GM21360 (cell line): ENCODE measurements at regions not wholly inside any gene's neighbourhood (a gene's known extent, or its start where the extent isn't known, plus 50 kb on each side); places are given as distances from the start of the nearest gene placed in this dataset.
"Not testable (repeated sequence)": the region's sequence is repeated elsewhere in the genome, so short reads cannot be mapped to it uniquely, and the experiment has no call there.

Source experiments
- ATAC-seq: cut with Tn5 transposase; IDR thresholded peaks from one replicate; pipeline ENCODE4 v1.9.1; 2021; ENCODE audit warnings: mild to moderate bottlenecking, moderate library complexity; ENCODE audit not compliant: unreplicated experiment

DNA sequence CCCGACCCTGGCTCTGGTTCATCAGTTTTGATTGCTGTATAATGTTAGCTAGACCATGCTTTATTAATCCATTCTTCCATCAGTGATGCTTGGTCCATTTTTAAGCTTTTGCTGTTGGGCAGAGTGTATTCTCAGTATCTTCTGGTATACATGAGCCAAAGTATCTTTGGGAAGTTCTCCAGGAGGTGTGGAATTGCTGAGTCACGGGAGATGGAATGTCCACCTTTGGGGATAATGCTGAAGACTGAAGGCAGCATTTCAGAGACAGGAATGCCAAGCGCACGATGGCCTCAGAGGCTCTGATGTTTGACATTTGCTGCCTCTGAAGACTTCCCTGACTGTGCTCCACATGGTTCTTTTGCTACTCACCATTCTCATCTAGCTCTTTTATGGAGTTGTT lies 266.3 kb upstream of the KAZN start:
- no peak for ATAC-seq

DNA sequence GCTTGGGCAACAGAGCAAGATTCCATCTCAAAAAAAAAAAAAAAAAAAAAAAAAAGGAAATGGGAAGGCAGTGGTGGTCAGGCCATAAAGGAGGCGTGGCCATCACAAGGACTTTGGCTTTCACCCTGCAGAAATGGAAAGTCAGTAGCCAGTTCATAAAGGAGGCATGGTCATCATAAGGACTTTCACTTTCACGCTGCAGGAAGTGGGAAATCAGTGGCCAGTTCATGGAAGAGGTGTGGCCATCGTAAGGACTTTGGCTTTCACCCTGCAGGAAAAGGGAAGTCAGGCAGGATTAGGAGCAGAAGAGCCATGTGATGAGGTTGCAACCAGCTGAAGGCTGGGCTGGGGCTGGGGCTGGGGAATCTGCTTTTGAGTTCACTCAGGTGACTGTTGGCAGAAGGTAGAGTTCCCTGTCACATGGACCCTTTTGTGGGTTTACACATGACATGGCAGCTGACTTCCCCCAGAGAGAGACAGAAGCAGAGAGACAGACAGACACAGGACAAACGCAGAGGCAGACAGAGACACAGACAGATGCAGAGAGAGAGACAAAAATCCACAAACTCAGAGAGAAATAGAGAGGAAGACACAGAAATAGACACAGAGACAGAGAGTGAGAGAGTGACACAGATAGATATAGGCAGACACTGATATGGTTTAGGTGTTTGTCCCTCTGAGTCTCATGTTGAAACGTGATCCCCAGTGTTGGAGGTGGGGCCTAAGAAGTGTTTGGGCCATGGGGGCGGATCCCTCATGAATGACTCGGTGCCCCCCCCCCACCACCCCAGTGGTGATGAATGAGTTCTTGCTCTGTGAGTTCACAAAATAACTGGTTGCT lies 263.9 kb upstream of the KAZN start:
- no peak for ATAC-seq

DNA sequence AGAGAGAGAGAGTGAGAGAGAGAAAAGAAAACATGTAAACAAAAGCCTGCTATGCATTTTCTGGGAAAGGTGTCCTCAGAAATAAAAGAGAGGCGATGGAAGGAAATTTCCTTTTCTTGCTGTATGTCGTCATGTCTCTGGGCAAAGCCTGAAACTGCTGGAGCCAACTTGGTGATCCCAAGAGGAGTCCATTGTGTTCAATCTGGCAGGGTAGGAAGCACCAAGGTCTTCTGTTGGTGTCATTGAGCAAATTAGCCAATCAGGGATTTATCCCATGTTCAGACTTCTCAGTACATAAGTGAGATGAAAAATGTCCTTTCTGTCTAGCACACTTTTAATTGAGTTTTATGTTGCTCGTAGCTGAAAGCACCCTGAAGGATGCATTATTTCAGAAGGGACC lies 260.0 kb upstream of the KAZN start:
- no peak for ATAC-seq

DNA sequence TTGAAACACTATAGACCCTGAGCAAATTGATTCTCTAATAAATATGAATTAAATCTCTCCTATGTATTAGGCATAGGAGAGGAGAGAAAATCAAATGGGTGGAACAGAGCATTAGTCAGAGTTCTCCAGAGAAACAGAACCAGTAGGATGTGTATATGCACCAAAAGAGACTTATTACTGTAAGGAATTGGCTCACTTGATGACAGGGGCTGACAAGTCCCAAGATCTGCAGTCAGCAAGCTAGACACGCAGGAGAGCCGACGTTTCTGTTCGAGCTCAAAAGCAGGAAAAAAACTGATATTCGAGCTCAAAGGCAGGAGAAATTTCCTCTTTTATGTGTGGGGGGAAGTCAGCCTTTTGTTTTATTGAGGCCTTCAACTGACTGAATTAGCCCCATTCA lies 259.2 kb upstream of the KAZN start:
- no peak for ATAC-seq

DNA sequence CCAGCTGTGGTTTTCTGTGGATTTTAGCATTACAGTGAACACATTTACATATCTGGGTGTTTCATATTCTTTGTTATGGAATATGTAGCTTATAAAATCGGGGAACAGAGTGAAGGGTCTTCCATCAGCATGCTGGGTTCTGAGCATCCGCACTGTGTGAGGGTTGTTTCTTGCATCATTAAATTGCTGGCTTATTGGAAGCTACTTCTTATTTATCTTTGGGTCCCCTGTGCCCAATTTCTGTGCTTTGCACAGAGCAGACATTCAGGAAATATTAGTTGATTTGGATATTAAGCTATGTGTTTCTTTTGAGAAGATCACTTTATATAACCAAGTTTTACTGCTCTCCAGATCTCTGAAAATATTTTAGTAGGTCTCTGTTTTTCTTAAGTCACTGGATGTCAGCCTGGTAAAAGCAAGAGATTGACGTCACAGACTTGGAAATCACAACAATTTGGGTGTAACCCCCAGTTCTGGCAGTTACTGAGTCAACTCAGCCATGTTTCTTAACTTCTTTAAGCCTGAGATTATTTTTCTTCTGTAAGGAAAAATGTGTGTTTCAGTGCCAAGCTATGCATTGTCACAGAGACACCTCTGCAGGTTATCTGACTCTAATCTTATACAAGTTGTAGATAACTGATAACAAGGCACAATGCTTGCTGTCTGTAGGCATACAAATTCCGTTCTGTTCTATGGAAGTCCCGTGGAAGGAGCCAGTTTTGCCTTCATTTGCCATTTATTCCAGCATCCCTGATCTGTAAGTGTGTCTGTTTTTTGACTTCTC lies 258.3 kb upstream of the KAZN start:
- ATAC-seq, result no peak

DNA sequence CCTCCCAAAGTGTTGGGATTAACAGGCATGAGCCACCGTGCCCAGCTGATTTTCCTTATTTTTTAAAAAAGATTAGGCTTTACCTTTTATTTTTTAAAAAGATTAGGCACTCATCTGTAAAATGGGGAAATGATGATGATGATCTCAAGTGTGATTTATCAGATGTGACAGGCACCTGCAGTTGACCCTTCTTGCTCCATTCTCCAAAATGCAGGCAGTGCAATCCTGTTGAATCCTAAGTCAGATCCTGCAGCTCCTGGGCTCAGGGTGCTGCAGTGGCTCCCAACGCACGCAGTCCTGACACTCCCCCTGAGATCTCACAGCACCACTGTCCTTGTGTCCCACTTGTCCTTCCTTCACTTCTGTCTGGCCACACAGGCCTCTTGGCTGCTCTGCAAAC lies 257.3 kb upstream of the KAZN start:
- no peak for ATAC-seq

DNA sequence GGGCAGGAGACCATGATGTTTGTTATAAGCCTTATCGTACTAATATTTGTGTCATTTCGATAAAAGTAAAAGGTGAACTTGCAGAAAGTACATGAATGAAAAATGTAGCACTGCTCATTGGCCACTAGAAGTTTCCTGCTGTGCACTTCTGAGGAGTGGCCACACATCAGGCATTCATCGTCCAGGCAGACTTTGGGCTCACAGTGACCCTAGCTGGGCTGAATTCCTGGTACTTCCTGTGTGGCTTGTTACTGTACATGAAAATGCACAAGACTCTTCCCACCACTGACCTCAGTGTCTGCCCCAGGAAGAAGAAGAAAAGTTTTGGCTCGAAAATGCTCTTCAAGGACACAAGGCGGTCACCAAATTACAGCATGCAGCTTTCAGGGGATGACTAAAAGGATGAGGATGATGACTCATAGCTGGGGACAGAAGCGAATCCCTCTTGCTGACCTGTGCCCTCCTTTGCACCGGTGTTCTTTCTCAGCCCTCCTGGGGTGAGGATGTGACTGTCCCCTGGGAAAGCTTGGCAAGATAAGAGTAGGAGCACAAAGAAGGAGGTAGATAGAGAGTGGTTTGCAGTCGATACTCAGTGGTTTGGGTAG lies 252.4 kb upstream of the KAZN start:
- ATAC-seq, result no peak

DNA sequence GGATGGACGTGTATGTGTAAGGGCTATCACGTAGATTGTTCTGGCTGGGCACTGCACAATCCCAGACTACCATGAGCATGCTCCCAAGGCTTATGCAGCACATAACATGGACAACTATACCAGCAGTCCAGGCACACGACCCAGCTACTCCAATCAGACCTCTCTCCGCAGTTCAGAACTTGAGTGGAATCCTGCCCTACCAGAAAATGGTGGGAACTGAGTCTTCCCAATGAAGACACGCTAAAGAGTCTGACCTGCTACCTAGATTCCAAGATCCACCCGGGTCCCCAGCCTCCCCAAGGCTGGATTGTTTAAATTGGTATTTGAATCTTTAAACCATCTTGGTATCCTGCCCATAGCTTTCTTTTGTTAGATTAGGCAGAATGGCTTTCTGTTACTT lies 251.3 kb upstream of the KAZN start:
- ATAC-seq, result no peak

DNA sequence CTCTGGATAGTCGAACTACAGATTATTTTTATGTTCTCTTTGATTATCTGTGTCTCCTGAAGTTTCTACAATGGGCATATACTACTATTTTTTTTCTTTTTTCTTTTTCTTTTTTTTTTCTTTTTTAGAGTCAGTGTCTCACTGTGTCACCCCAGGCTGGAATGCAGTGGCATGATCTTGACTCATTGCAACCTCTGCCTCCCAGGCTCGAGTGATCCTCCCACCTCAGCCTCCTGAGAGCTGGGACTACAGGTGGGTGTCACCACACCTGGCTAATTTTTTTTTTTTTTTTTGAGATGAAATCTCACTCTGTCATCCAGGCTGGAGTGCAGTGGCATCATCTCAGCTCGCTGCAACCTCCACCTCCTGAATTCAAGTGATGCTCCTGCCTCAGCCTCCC lies 250.7 kb upstream of the KAZN start:
- no peak for ATAC-seq

DNA sequence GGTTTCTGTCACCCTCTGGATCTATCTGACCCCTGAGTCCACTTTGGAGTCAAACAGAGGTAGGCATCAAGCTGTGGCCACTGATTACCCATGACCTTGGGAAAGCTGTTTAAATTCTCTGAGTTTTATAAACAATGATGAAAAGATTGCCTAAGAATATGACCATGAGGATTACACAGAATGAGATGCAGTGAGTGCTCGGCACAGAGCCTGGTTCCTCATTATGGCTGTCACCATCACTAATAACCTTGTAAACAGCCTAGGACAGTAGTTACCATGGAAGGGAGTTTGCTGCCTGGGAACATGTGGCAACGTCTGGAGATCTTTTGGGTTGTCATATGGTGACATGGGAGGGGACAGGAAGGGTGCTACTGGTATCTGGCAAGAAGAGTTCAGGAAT lies 248.3 kb upstream of the KAZN start:
- ATAC-seq, result no peak

DNA sequence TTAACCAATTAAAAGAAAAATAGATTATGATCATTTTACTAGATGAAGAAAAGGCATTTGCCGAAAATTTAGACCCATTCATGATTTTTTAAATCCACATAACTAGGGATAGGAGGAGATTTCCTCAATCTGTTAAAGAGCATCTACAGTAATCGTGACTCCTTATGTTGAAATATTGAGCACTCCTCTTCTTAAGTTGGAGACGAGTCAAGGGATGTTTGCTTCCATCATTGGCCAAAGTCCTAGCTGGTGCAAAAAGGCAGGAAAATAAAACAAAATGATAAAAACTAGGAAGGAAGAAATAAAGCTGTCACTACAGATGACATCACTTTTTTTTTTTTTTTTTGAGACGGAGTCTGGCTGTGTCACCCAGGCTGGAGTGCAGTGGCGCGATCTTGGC lies 245.6 kb upstream of the KAZN start:
- no peak for ATAC-seq

DNA sequence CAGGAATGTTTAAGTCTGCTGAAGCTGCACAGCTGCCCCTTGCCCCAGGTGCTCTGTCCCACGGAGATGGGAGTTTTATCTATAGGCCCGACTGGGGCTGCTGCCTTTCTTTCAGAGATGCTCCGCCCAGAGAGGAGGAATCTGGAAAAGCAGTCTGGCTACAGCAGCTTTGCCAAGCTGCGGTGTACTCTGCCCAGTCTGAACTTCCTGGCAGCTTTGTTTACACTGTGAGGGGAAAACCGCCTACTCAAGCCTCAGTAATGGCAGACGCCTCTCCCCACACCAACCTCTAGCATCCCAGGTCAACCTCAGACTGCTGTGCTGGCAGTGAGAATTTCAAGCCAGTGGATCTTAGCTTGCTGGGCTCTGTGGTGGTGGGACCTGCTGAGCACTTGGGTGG lies 237.5 kb upstream of the KAZN start:
- not testable (repeated sequence) for ATAC-seq

DNA sequence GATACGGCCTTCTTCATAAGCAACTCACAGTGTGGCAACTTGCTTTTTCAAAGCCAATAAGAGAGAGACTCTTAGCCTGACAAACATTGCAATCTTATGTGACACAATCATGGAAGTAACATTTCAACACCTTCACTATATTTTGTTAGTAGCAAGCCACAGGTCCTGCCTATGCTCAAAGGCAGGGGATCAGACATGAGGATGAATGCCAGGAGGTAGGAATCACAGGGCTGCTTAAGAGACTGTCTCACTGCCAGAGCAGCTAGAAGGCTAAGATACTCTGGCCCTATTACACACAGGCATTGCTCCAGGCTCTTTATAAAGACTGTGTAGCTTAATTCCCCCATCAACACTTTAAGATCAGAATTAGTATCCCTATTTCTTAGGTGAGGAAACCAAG lies 236.2 kb upstream of the KAZN start:
- ATAC-seq, result no peak

DNA sequence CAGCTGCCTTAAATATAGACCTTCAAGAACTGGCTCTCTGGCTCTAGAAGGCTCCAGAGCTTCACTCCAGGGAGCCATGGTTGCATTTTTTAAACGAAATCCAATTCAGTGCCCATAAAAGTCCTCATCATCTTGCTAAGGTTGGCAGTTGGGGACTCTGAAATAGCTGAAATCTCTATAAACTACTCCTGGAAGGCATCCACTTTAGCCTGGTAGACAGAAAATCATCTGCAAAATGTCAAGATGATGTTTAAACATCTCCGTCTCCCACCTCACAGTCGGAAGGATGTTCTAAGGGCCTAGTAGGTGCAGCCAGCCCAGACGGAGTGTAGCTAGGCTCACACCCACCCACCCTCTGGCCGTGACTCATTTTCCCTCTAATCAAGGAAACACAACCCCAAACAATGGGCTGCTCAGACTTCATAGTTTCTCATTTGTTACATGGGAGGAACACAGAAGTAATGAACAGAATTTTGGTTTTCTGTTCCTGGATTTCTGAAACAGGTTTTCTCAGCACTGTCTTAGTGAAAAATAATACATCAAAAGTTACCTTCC lies 235.4 kb upstream of the KAZN start:
- ATAC-seq, result no peak

DNA sequence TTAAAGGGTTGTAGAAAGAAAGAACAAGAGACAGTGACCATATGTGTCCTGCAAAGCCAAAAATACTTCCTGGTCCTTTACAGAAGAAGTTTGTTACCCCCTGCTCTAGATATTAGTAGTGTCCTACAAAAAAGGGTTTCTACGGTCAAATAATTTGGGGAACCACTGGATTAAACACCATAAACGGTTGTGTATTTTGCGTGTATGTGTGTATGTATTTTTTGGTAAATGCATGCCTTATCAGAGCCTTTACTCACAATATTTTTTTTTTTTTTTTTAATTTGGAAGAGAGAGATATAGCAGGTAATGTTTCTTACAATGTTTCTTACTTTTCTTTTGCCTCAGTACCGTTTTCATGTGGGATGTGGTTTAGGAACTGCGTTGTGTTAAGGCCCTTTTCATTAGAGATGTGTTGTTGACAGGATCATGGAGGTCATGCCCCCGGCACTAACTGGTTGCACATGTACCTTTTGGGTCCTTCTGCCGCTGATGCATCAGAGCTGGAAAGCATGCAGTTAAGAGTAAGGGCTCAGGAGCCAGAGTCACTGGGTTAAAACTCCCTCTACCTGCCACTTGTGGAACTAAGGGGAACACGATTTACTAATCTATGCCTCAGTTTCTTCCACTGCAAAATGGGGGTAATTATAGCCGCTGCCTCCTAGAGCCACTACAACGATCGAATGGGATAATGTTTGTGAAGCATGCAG lies 234.6 kb upstream of the KAZN start:
- ATAC-seq, result no peak

DNA sequence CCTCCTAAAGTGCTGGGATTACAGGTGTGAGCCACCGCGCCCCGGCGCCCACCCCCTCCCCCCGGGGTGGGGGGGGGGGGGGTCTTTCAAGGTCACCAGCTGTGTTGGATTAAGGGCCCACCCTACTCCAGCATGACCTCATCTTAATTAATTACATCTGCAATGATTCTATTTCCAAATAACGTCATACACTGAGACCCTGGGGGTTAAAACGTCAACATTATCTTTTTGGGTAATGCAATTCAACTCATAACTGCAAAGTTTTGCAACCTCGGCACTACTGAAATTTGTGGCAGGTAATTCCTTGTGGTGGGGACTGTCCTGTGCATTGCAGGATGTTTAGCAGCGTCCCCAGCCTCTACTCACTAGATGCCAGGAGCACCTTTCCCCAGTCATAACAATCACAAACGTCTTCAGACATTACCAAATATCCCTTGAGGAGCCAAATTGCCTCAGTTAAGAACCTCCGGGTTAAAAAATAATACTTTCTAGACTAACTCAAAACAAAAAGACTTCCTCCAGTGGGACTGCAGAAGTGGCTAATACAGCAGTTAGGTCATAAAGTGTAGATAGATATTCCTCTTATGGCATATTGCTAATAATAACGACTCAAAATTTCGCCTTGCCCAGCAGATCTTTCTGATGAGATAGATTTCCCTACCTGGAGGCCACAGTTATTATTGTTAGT lies 233.0 kb upstream of the KAZN start:
- ATAC-seq, result no peak

DNA sequence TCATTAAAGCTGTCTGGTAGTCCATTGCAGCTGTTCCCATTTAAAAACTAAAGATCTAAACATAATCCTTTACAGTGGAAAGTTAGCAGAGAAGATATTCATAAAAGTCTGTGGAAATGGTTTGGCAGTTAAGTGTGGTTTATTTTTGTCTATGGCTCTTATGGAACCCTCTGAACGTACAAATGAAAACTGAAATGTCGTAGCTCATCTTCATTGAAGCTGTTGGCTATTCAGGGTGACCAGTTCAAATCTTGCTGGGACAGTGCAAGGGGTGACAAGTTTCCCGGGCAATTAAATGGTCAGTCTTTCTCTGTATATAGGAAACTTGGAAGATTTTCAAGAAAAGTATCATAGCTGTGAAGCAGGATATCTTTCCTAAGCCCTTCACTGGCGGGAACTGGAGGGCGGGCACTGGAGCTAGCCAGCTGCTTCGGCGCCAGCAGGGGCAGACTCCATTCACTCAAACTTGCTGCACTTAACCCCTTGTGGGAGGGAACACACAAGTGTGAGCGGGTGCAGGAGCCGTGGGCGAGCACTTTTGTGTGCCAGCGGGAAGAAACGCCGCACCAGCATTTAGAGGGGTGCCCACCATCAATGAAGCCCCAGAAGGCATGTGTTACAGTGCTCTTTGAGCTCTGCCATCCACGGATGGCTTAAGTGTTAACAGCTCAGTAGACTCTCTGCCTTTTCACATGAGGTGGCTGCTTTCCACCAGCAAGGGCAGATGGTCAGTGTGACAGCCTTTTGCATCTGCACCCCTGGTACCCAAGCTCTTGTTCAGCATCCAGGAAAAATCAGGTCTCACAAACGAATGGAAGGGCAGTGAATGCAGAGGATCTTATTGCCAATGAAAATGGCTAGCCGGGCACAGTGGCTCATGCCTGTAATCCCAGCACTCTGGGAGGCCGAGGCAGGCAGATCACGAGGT lies 232.1 kb upstream of the KAZN start:
- no peak for ATAC-seq

DNA sequence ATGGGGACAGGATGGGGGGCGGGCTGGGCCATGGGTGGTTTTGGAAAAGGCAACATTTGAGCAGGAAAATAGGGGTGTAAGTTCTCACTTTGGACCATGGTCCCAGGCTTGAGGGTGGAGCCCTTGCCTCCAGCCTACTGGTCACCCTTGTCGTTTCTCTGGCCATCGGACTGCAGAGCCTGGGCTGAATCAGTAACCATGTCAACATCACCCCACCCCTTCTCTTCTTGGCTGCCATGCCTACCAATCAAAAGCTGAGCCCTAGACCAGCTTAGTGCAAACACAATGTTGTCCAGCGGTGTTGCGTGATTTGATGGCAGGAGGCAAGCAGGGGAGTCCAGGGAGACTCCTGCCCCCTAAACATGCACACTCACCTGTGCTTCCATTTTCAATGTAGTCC lies 231.0 kb upstream of the KAZN start:
- no peak for ATAC-seq

DNA sequence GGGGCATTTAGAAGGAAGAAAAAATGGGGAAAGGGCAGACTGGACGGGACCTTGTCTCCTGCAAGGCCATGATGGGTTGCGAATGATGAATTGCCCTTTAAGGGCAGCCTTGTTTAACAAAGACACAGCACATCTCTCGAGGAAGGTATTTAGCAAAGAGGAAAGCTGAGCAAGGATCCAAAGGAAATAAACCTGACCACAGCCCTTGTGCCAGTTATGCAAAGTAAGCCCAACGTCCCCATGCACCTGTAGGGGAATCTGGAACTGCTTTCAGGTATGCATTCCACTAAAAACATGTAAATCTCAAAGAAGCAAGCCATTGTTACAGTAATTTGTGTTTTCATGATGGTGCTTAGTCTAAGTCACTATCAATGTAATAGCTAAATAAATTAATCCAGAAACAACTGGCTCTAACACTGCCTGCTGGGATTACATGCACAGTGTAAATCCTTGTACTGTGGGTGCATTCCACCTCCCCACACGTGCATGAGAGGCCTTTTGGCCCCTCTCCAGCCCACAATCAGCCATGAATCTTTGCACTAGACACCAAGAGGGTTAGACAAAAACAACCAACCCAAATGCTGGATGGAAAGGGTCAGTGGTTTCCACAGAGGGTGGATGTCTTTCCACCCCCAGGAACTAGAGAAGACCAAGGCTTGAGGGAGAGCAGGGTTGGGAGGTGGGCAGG lies 228.8 kb upstream of the KAZN start:
- no peak for ATAC-seq
